ENCODE measurements at regions not wholly inside any gene's neighbourhood (a gene's known extent, or its start where the extent isn't known, plus 50 kb on each side); places are given as distances from the start of the nearest gene placed in this dataset.

DNA sequence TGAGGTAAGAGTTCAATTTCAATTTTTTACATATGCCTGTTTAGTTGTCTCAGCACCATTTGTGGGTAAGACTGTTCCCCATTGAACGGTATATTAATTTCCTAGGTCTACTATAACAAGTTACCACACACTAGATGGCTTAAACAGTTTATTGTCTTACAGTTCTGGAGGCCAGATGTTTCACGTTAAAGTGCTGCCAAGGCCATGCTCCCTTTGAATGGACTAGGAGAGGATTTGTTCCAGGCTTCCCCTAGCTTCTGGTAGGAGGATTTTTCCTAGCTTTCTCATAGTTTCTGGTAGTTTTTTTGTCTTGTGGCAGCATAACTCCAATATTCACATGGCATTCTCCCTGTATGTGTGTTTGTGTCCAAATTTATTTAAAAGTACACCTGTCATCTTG lies 149.3 kb upstream of the CYSLTR1 start:
- no peak for DNase-seq (ENCODE audit: low read depth)

DNA sequence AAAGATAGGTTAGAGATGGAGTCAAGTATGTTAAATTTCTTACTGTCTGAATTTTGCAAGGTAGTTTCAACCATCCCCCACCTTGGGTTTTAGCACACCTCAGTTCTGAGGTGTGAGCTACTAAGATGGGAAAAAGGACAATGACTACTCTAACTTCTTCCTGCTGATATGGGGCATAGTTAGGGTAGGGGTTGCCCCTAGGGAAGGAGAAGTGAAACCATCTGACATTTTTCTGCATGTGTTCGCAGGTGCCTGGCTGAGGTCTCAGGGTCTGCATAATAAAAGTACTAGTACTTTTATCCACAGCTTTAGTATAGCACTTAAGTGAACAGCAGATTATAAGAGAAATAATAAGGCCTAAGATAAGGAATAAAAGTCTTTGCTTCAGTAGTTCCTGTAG lies 129.5 kb upstream of the CYSLTR1 start:
- DNase-seq (ENCODE audit: low read depth): no peak

DNA sequence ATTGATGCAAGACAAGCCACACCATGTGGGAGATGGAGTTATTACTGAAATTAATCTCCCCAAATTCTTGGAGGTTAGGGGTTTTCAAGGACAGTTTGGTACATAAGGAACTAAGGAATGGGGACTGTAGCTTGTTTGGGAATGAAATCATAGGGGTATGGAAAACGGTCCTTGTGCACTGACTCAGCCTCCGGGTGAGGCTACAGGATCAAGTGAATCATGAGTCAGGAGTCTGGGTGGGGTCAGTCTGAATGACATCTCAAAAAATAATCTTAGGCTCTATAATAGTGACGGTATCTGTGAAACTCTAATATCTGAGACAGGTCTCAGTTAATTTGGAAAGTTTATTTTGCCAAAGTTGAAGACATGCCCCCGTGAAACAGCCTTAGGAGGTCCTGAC lies 128.5 kb upstream of the CYSLTR1 start:
- DNase-seq (ENCODE audit: low read depth): no peak

DNA sequence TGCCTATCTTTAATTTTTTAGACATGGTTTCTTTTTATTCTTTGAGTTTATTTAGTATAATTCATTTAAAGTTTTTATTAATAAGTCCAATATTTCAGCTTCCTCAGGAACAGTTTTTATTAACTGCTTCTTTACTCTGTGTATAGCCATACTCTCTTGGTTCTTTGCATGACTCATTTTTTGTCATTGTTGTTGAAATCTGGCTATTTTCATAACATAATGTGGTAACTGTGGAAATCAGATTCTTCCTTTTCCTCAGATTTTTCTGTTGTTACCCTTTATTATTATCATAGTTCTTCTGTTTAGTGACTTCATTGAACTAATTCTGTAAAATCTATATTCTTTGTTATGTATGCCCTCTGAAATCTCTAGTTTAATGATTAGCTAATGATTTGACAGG lies 124.9 kb upstream of the CYSLTR1 start:
- no peak for DNase-seq (ENCODE audit: low read depth)

DNA sequence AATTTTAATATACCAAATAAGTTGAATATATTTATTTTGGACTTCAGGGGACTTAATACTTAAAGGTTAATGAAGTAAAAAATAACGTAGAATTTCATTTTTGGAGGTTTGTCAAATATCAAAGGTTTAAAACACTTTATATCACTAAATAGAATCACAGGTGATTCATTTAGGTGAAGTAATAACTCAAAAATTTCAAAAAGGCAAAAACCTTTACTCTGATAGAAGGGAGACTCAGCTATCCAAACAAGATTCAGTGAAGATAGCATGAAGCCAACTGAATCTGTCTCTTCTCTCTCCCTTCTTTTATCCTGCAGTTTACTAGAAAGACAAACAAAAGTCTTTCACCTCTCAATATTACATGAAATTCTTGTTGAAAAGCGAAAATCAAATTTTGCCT lies 110.2 kb upstream of the CYSLTR1 start:
- DNase-seq (ENCODE audit: low read depth): no peak

DNA sequence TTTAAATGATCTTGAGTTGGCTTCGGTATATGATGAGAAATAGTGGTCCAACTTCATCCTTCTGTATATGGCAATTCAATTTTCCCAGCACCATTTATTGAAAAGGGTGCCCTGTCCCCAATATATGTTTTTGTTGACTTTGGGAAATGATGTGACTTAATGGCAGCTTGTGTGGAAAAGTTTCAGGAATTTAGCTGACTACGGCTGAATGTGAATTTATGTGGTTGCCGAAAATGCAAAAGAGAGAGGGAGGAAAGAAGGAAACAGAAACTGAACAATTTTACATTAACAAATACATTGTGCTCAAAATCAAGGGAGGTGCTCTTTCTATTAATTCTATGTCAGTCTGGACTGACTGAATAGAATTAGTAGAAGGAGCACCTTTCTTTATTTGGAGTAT lies 101.8 kb upstream of the CYSLTR1 start:
- DNase-seq (ENCODE audit: low read depth): no peak

DNA sequence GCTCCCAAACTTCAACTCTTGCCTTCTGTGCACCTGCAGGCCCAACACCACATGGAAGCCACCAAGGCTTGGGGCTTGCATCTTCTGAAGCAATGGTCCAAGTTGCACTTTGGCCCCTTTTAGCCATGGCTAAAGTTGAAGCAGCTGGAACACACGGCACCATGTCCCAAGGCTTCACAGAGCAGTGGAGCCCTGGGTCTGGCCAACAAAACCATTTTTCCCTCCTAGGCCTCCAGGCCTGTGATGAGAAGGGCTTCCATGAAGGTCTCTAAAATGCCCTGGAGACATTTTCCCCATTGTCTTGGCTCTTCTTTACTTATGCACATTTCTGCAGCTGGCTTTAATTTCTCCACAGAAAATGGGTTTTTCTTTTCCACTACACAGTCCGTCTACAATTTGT lies 61.3 kb upstream of the CYSLTR1 start:
- no peak for DNase-seq (ENCODE audit: low read depth)

DNA sequence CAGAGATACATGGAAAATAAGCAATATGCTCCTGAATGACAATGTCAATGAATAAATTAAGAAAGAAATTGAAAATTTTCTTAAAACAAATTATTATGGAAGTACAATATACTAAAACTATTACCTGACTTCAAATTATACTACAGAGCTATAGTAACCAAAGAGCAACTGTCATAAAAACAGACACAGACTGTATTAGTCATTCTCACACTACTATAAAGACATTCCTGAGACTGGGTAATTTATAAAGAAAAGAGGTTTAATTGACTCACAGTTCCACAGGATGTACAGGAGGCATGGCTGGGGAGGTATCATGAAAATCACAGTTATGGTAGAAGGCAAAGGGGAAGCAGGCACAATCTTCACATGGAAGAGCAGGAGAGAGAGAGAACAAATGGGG lies 60.0 kb upstream of the CYSLTR1 start:
- no peak for DNase-seq (ENCODE audit: low read depth)

DNA sequence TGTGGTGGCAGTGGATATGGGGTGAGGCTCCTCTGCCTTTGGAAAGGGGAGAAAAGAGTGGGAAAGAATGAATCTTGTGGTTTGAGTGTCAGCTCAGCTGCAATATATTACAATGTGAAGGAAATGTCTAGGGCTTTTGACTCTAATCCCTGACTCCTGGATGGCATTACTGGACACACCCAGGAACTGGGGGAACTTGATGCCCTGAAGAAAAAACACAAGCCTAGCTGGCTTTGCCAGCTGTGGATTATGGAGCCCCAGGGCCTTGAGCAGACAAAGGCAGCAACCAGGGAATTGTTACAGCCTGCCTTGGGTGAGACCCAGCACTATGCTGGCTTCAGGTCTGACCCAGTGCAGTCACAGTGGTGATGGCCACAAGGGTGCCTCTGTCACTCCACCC lies 57.1 kb upstream of the CYSLTR1 start:
- no peak for DNase-seq (ENCODE audit: low read depth)

DNA sequence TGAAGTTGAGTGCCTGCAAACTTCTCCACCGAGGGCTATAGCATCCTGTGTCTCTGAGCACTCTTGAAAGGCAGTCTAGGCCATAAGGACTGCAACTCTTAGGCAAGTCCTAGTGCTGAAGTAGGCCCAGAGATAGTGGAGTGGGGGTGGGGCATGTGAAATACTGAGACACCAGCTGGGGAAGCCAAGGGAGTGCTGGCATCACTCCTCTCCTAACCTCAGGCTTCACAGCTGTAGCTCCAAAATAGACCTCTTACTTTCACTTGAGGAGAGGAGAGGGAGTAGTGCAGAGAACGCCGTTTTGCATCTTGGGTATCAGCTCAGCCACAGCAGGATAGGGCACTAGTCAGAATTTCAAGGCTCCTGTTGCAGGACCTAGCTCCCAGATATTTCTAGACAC lies 56.2 kb upstream of the CYSLTR1 start:
- no peak for DNase-seq (ENCODE audit: low read depth)

DNA sequence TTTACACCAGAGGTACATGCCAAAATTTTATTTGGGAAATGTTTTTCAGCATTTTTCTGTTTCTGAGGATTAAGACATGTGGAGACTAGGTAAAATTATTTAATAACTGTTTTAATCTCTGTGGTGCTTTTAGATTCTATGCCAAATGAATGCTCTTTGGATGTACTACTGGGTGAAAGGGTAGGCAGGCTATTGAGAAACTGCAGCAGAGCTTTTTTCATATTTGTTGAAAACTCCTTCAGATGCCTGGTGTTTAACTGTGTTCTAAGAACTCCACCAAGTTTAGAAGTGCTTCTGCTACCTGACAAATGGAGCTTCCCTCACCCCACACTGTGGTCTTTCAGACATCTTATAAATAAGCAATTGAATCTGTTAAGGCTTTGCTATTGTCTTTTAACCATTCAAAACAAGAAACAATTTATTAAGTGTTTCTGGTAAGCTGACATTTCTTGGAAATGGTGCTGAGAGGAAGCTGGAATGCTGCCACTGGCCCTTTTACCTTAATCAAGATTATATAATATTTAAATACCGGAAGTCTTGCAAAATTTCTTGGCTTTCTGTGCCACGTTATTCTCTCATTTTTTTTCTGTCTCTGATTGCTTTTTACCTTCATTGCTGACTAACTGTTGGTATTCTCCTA lies 51.2 kb upstream of the CYSLTR1 start:
- DNase-seq (ENCODE audit: low read depth): no peak
